ENCODE measurements at regions not wholly inside any gene's neighbourhood (a gene's known extent, or its start where the extent isn't known, plus 50 kb on each side); places are given as distances from the start of the nearest gene placed in this dataset.

GRCh38 chr10:52683776-52684175, 88.8 kb downstream of the MBL2 start:
- no peak overlapping the region for H3K9ac ChIP-seq (ENCODE audit: low read depth, low read length)
- H3K36me3 ChIP-seq (ENCODE audit: insufficient read depth, low read depth, low read length) = no peaks in the 10 kb centered on the region
- no peak overlapping the region for H3K27ac ChIP-seq (ENCODE audit: low read length)
- H3K4me3 ChIP-seq (ENCODE audit: low read length) = no peak overlapping the region
- peaks cover 6% of the 10 kb centered on the region; the same call in 1 of the 2 replicates for H3K4me1 ChIP-seq (ENCODE audit: insufficient read depth, low read length)
- no peaks in the 10 kb centered on the region for H3K9me3 ChIP-seq (ENCODE audit: insufficient read depth, low read depth, low read length)
- no peaks in the 10 kb centered on the region for H3K27me3 ChIP-seq (ENCODE audit: insufficient read depth, low read length)

GRCh38 chr10:52688899-52689298, 83.7 kb downstream of the MBL2 start:
- no peak overlapping the region for H3K27ac ChIP-seq (ENCODE audit: low read length)
- H3K36me3 ChIP-seq (ENCODE audit: insufficient read depth, low read depth, low read length) = no peaks in the 10 kb centered on the region
- no peaks in the 10 kb centered on the region for H3K27me3 ChIP-seq (ENCODE audit: insufficient read depth, low read length)
- H3K4me3 ChIP-seq (ENCODE audit: low read length) = no peak overlapping the region
- no peak overlapping the region for H3K9ac ChIP-seq (ENCODE audit: low read depth, low read length)
- peaks cover 6% of the 10 kb centered on the region; the same call in 1 of the 2 replicates for H3K9me3 ChIP-seq (ENCODE audit: insufficient read depth, low read depth, low read length)
- H3K4me1 ChIP-seq (ENCODE audit: insufficient read depth, low read length) = no peaks in the 10 kb centered on the region

GRCh38 chr10:52696232-52696631, 76.4 kb downstream of the MBL2 start:
- peaks cover 5% of the 10 kb centered on the region; the same call in 1 of the 2 replicates for H3K9me3 ChIP-seq (ENCODE audit: insufficient read depth, low read depth, low read length)
- H3K27me3 ChIP-seq (ENCODE audit: insufficient read depth, low read length) = no peaks in the 10 kb centered on the region

GRCh38 chr10:52701647-52702046, 70.9 kb downstream of the MBL2 start:
- no peaks in the 10 kb centered on the region for H3K36me3 ChIP-seq (ENCODE audit: insufficient read depth, low read depth, low read length)
- no peaks in the 10 kb centered on the region for H3K4me1 ChIP-seq (ENCODE audit: insufficient read depth, low read length)
- H3K4me3 ChIP-seq (ENCODE audit: low read length) = no peak overlapping the region
- no peaks in the 10 kb centered on the region for H3K27me3 ChIP-seq (ENCODE audit: insufficient read depth, low read length)
- H3K27ac ChIP-seq (ENCODE audit: low read length) = no peak overlapping the region
- H3K9ac ChIP-seq (ENCODE audit: low read depth, low read length) = no peak overlapping the region
- H3K9me3 ChIP-seq (ENCODE audit: insufficient read depth, low read depth, low read length) = no peaks in the 10 kb centered on the region

More at GRCh38 chr10:52696232-52696631, 76.4 kb downstream of the MBL2 start:
- no peak overlapping the region for H3K27ac ChIP-seq (ENCODE audit: low read length)
- no peak overlapping the region for H3K4me3 ChIP-seq (ENCODE audit: low read length)
- H3K9ac ChIP-seq (ENCODE audit: low read depth, low read length) = no peak overlapping the region
- H3K4me1 ChIP-seq (ENCODE audit: insufficient read depth, low read length) = no peaks in the 10 kb centered on the region
- no peaks in the 10 kb centered on the region for H3K36me3 ChIP-seq (ENCODE audit: insufficient read depth, low read depth, low read length)

- no peaks in the 10 kb centered on the region for H3K9me3 ChIP-seq (ENCODE audit: insufficient read depth, low read depth, low read length)
- no peak overlapping the region for H3K27ac ChIP-seq (ENCODE audit: low read length)
- H3K36me3 ChIP-seq (ENCODE audit: insufficient read depth, low read depth, low read length) = no peaks in the 10 kb centered on the region
- H3K9ac ChIP-seq (ENCODE audit: low read depth, low read length) = no peak overlapping the region
- H3K4me3 ChIP-seq (ENCODE audit: low read length) = no peak overlapping the region
- no peaks in the 10 kb centered on the region for H3K4me1 ChIP-seq (ENCODE audit: insufficient read depth, low read length)
- H3K27me3 ChIP-seq (ENCODE audit: insufficient read depth, low read length) = no peaks in the 10 kb centered on the region
Measured at GRCh38 chr10:52703451-52703850, 69.1 kb downstream of the MBL2 start.

- Histone ChIP-seq H3K36me3 (ENCODE audit: insufficient read depth, low read depth, low read length) (no peaks in the 10 kb centered on the region), H3K4me1 (ENCODE audit: insufficient read depth, low read length) (no peaks in the 10 kb centered on the region), H3K4me3 (ENCODE audit: low read length) (no peak overlapping the region), H3K27ac (ENCODE audit: low read length) (no peak overlapping the region), H3K9ac (ENCODE audit: low read depth, low read length) (no peak overlapping the region), H3K27me3 (ENCODE audit: insufficient read depth, low read length) (no peaks in the 10 kb centered on the region), H3K9me3 (ENCODE audit: insufficient read depth, low read depth, low read length) (no peaks in the 10 kb centered on the region)
Measured at GRCh38 chr10:52703898-52704297, 68.7 kb downstream of the MBL2 start.

- no peak overlapping the region for H3K27ac ChIP-seq (ENCODE audit: low read length)
- H3K4me1 ChIP-seq (ENCODE audit: insufficient read depth, low read length) = no peaks in the 10 kb centered on the region
Measured at GRCh38 chr10:52706332-52707070, 66.1 kb downstream of the MBL2 start.

More at GRCh38 chr10:52706332-52707070, 66.1 kb downstream of the MBL2 start:
- H3K27me3 ChIP-seq (ENCODE audit: insufficient read depth, low read length) = no peaks in the 10 kb centered on the region
- no peaks in the 10 kb centered on the region for H3K9me3 ChIP-seq (ENCODE audit: insufficient read depth, low read depth, low read length)
- no peak overlapping the region for H3K9ac ChIP-seq (ENCODE audit: low read depth, low read length)
- no peak overlapping the region for H3K4me3 ChIP-seq (ENCODE audit: low read length)
- H3K36me3 ChIP-seq (ENCODE audit: insufficient read depth, low read depth, low read length) = no peaks in the 10 kb centered on the region

Data from iPS-20b (cell line).